A549 (cell line): ENCODE measurements at regions not wholly inside any gene's neighbourhood (a gene's known extent, or its start where the extent isn't known, plus 50 kb on each side); places are given as distances from the start of the nearest gene placed in this dataset.

Source experiments
- CBX2 ChIP-seq: fragments of 200-600 bp; sonication (generic); IDR thresholded peaks from 2 replicates; pipeline ENCODE4 v1.6.1; 2016; ENCODE audit warnings: low read depth, mild to moderate bottlenecking, borderline replicate concordance
- CHD4 ChIP-seq: fragments of 200-600 bp; sonication (generic); IDR thresholded peaks from 2 replicates; pipeline ENCODE4 v1.6.1; 2016; ENCODE audit warnings: antibody characterized with exemption, mild to moderate bottlenecking, borderline replicate concordance
- CTCF ChIP-seq: fragments of >200 bp; sonication (Bioruptor Twin); formaldehyde crosslinking; IDR thresholded peaks from 3 replicates; pipeline ENCODE4 v1.5.1; 2016
- EP300 ChIP-seq, 2 experiments: fragments of >200 bp; sonication (Bioruptor Twin); formaldehyde crosslinking; IDR thresholded peaks; 2 replicates in 1 of 2; 3 replicates in 1 of 2; pipeline ENCODE4 v1.6.1; 2016 to 2017
- HDAC2 ChIP-seq: fragments of 200-600 bp; sonication (generic); IDR thresholded peaks from 2 replicates; pipeline ENCODE4 v1.6.1; 2016
- PHF8 ChIP-seq: fragments of 200-600 bp; sonication (generic); IDR thresholded peaks from 2 replicates; pipeline ENCODE4 v1.6.1; 2016; ENCODE audit warnings: low read depth, mild to moderate bottlenecking, antibody characterized with exemption, moderate library complexity, borderline replicate concordance
- POLR2A ChIP-seq: IDR thresholded peaks from 2 replicates; pipeline ENCODE4 v1.6.1; 2012; ENCODE audit warnings: mild to moderate bottlenecking, low read length
- REST ChIP-seq: fragments of 200-600 bp; sonication (generic); IDR thresholded peaks from 2 replicates; pipeline ENCODE4 v1.6.1; 2016; ENCODE audit warnings: antibody characterized with exemption, mild to moderate bottlenecking, moderate library complexity
- RFX5 ChIP-seq: fragments of 450-650 bp; IDR thresholded peaks from 2 replicates; pipeline ENCODE4 v1.7.1; 2014; ENCODE audit warnings: antibody characterized with exemption, mild to moderate bottlenecking, moderate library complexity

- no peak for TF ChIP-seq CTCF
- TF ChIP-seq PHF8: no peak
- no peak for TF ChIP-seq POLR2A
- TF ChIP-seq CHD4: no peak
- TF ChIP-seq CBX2: no peak
- no peak for TF ChIP-seq EP300 (IDR thresholded peaks at IDR 0.05)
- no peak for TF ChIP-seq HDAC2
- TF ChIP-seq REST: no peak
- TF ChIP-seq RFX5: no peak
These were observed 167.8 kb downstream of the PMAIP1 start for GRCh38 chr18:60067426-60068210.
